ENCODE measurements at regions not wholly inside any gene's neighbourhood (a gene's known extent, or its start where the extent isn't known, plus 50 kb on each side); places are given as distances from the start of the nearest gene placed in this dataset.
"Not testable (repeated sequence)": the region's sequence is repeated elsewhere in the genome, so short reads cannot be mapped to it uniquely, and the experiment has no call there.

GRCh38 chr2:59226362-59226761 lies 985.2 kb upstream of the FANCL start:
- FAIRE-seq; DNase-seq (ENCODE audit: low spot score): not testable (repeated sequence)

- no peak for FAIRE-seq
- no peak for DNase-seq (ENCODE audit: low spot score)
Measured at GRCh38 chr2:59223742-59224141, 982.6 kb upstream of the FANCL start.

GRCh38 chr2:59217360-59217759 lies 976.2 kb upstream of the FANCL start:
- no peak for DNase-seq (ENCODE audit: low spot score)
- no peak for FAIRE-seq

- FAIRE-seq = no peak
Measured at GRCh38 chr2:59206361-59206760, 965.2 kb upstream of the FANCL start.

GRCh38 chr2:59204040-59204439 lies 962.9 kb upstream of the FANCL start:
- no peak for FAIRE-seq
- no peak for DNase-seq (ENCODE audit: low spot score)

More at GRCh38 chr2:59206361-59206760, 965.2 kb upstream of the FANCL start:
- no peak for DNase-seq (ENCODE audit: low spot score)

- DNase-seq (ENCODE audit: low spot score) (no peak), FAIRE-seq (no peak)
Measured at GRCh38 chr2:59196491-59196890, 955.4 kb upstream of the FANCL start.

GRCh38 chr2:59195851-59196250 lies 954.7 kb upstream of the FANCL start:
- no peak for FAIRE-seq

GRCh38 chr2:59191781-59192180 lies 950.7 kb upstream of the FANCL start:
- DNase-seq (ENCODE audit: low spot score) (no peak), FAIRE-seq (no peak)

More at GRCh38 chr2:59195851-59196250, 954.7 kb upstream of the FANCL start:
- DNase-seq (ENCODE audit: low spot score) = no peak

GRCh38 chr2:59190518-59190917 lies 949.4 kb upstream of the FANCL start:
- DNase-seq (ENCODE audit: low spot score) = no peak
- FAIRE-seq = no peak

GRCh38 chr2:59184276-59185020 lies 943.3 kb upstream of the FANCL start:
- FAIRE-seq = no peak
- no peak for DNase-seq (ENCODE audit: low spot score)

GRCh38 chr2:59183070-59183469 lies 941.9 kb upstream of the FANCL start:
- FAIRE-seq (no peak), DNase-seq (ENCODE audit: low spot score) (no peak)

- FAIRE-seq = no peak
- no peak for DNase-seq (ENCODE audit: low spot score)
Measured at GRCh38 chr2:59182249-59182648, 941.1 kb upstream of the FANCL start.

GRCh38 chr2:59181347-59181746 lies 940.2 kb upstream of the FANCL start:
- DNase-seq (ENCODE audit: low spot score) = no peak
- FAIRE-seq = no peak

- no peak for FAIRE-seq
- DNase-seq (ENCODE audit: low spot score) = no peak
Measured at GRCh38 chr2:59180621-59181020, 939.5 kb upstream of the FANCL start.

- FAIRE-seq = no peak
- no peak for DNase-seq (ENCODE audit: low spot score)
Measured at GRCh38 chr2:59180111-59180510, 939.0 kb upstream of the FANCL start.

GRCh38 chr2:59177748-59178147 lies 936.6 kb upstream of the FANCL start:
- DNase-seq (ENCODE audit: low spot score) (no peak), FAIRE-seq (no peak)

GRCh38 chr2:59176737-59177136 lies 935.6 kb upstream of the FANCL start:
- DNase-seq (ENCODE audit: low spot score) (no peak), FAIRE-seq (no peak)

- FAIRE-seq (no peak), DNase-seq (ENCODE audit: low spot score) (no peak)
Measured at GRCh38 chr2:59174536-59175243, 933.6 kb upstream of the FANCL start.

GRCh38 chr2:59173325-59173724 lies 932.2 kb upstream of the FANCL start:
- DNase-seq (ENCODE audit: low spot score) (no peak), FAIRE-seq (no peak)

- FAIRE-seq (no peak), DNase-seq (ENCODE audit: low spot score) (no peak)
Measured at GRCh38 chr2:59171019-59171418, 929.9 kb upstream of the FANCL start.

- FAIRE-seq = no peak
- DNase-seq (ENCODE audit: low spot score) = no peak
Measured at GRCh38 chr2:59168766-59169165, 927.6 kb upstream of the FANCL start.

- no peak for FAIRE-seq
- no peak for DNase-seq (ENCODE audit: low spot score)
Measured at GRCh38 chr2:59167514-59167913, 926.4 kb upstream of the FANCL start.

- DNase-seq (ENCODE audit: low spot score); FAIRE-seq: not testable (repeated sequence)
Measured at GRCh38 chr2:59157908-59158307, 916.8 kb upstream of the FANCL start.
